Smooth muscle cell (in vitro differentiated cells): ENCODE measurements at regions not wholly inside any gene's neighbourhood (a gene's known extent, or its start where the extent isn't known, plus 50 kb on each side); places are given as distances from the start of the nearest gene placed in this dataset.

ENCODE experiments used
- DNase-seq: peaks from one replicate; lab custom pipeline; 2025; ENCODE audit not compliant: unreplicated experiment; lab: John Stamatoyannopoulos, UW
- H2AFZ ChIP-seq: fragments of 200-600 bp; sonication (generic); 2 replicates; pipeline ENCODE4 v1.6.0; 2016; ENCODE audit warnings: antibody characterized with exemption, low read depth, mild to moderate bottlenecking
- H3F3A ChIP-seq: fragments of 200-600 bp; sonication (generic); 2 replicates; pipeline ENCODE4 v1.6.0; 2017; ENCODE audit warnings: antibody characterized with exemption, low read depth
- H3K27ac ChIP-seq: fragments of 200-600 bp; sonication (generic); 2 replicates; pipeline ENCODE4 v1.5.1; 2016; ENCODE audit warnings: low read depth, mild to moderate bottlenecking
- H3K27me3 ChIP-seq: fragments of 200-600 bp; sonication (generic); 2 replicates; pipeline ENCODE4 v1.6.1; 2016; ENCODE audit warnings: low read depth, mild to moderate bottlenecking
- H3K36me3 ChIP-seq: fragments of 200-600 bp; sonication (generic); 2 replicates; pipeline ENCODE4 v1.5.1; 2016; ENCODE audit warnings: low read depth
- H3K4me1 ChIP-seq: fragments of 200-600 bp; sonication (generic); 2 replicates; pipeline ENCODE4 v1.5.1; 2016; ENCODE audit warnings: low read depth
- H3K4me2 ChIP-seq: fragments of 200-600 bp; sonication (generic); 2 replicates; pipeline ENCODE4 v1.6.0; 2016; ENCODE audit warnings: mild to moderate bottlenecking
- H3K4me3 ChIP-seq: fragments of 200-600 bp; sonication (generic); 2 replicates; pipeline ENCODE4 v1.5.1; 2016; ENCODE audit warnings: mild to moderate bottlenecking
- H3K79me2 ChIP-seq: fragments of 200-600 bp; sonication (generic); 2 replicates; pipeline ENCODE4 v1.6.0; 2016; ENCODE audit warnings: low read depth, mild to moderate bottlenecking
- H3K9ac ChIP-seq: fragments of 200-600 bp; sonication (generic); 2 replicates; pipeline ENCODE4 v1.6.0; 2016; ENCODE audit warnings: low read depth
- H3K9me3 ChIP-seq: fragments of 200-600 bp; sonication (generic); replicated peaks from 2 replicates; pipeline ENCODE4 v1.5.1; 2016; ENCODE audit warnings: low read depth
- H4K20me1 ChIP-seq: fragments of 200-600 bp; sonication (generic); 2 replicates; pipeline ENCODE4 v1.6.0; 2016; ENCODE audit warnings: low read depth
- WGBS: methylation state at CpG from one replicate; pipeline ENCODE4 v1.1.7; 2016; ENCODE audit warnings: low lambda C conversion rate; 5-methylcytosine and 5-hydroxymethylcytosine counted together
- TF ChIP-seq, protein P1 (sequence below): fragments of 200-600 bp; sonication (generic); IDR thresholded peaks from 2 replicates; pipeline ENCODE4 v1.5.1; 2017; ENCODE audit warnings: borderline replicate concordance, mild to moderate bottlenecking, antibody characterized with exemption; ENCODE audit not compliant: insufficient read depth, poor library complexity, severe bottlenecking

DNA sequence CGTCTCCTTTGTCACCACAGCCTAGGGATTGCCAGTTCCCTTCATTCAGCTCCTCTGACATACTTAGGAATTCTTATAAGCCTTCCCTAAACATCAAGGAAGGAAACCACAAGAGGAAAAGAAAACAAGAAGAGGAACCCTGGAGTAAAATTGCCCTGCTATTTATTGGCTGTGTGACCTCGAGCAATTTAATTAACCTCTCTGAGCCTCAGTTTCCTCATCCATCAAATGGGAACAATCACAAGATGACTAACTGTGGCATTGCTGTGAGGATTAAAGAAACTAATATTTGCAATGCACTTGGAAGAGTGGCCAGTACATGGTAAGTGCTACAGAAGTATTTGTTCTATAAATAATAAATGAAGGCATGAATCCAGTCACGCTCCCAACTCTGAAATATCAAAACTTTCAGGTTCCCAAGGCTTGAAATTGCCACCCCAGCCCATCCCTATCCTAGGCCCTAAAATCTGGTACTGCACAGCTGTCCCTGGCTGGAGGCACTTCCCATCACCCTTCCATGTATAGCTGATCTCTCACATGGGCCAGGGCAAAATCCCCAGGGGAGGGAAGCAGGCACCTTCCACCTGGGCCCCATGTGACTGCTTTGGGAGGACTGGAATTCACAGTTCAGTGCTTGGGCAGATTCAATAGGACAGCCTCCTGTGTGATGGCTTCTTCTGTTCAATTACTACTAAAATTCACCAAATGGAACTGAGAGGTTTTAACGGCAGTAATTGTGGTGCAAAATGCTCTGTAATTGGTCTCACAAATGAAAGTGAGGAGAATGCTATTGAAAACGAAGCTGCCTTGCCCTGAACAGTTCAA is 78.0 kb upstream of the MAFB start:
- TF ChIP-seq, protein P1, sequence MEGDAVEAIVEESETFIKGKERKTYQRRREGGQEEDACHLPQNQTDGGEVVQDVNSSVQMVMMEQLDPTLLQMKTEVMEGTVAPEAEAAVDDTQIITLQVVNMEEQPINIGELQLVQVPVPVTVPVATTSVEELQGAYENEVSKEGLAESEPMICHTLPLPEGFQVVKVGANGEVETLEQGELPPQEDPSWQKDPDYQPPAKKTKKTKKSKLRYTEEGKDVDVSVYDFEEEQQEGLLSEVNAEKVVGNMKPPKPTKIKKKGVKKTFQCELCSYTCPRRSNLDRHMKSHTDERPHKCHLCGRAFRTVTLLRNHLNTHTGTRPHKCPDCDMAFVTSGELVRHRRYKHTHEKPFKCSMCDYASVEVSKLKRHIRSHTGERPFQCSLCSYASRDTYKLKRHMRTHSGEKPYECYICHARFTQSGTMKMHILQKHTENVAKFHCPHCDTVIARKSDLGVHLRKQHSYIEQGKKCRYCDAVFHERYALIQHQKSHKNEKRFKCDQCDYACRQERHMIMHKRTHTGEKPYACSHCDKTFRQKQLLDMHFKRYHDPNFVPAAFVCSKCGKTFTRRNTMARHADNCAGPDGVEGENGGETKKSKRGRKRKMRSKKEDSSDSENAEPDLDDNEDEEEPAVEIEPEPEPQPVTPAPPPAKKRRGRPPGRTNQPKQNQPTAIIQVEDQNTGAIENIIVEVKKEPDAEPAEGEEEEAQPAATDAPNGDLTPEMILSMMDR, result no peak
- Histone ChIP-seq H3K4me3 (no peak overlapping the region), H2AFZ (no peak overlapping the region), H3K4me1 (no peaks in the 10 kb centered on the region), H3F3A (no peaks in the 10 kb centered on the region), H3K27me3 (no peaks in the 10 kb centered on the region), H3K9me3 (no peaks in the 10 kb centered on the region), H3K4me2 (no peak overlapping the region), H3K27ac (no peak overlapping the region), H3K9ac (no peak overlapping the region), H3K36me3 (no peaks in the 10 kb centered on the region), H3K79me2 (no peaks in the 10 kb centered on the region), H4K20me1 (no peaks in the 10 kb centered on the region)
- DNase-seq, result no peak
- 78% methylated on average over 5 of the region's 5 CpGs for WGBS

GRCh38 chr20:40767615-40767924 is 78.5 kb upstream of the MAFB start:
- no peak for DNase-seq
- no peaks in the 10 kb centered on the region for H3K4me1 ChIP-seq
- no peaks in the 10 kb centered on the region for H3F3A ChIP-seq
- no peak overlapping the region for H3K4me2 ChIP-seq
- no peaks in the 10 kb centered on the region for H3K27me3 ChIP-seq
- H3K9me3 ChIP-seq, result no peaks in the 10 kb centered on the region
- no peaks in the 10 kb centered on the region for H3K36me3 ChIP-seq
- TF ChIP-seq, protein P1, result no peak
- no peak overlapping the region for H3K27ac ChIP-seq
- no peaks in the 10 kb centered on the region for H3K79me2 ChIP-seq
- H3K4me3 ChIP-seq, result no peak overlapping the region
- no peak overlapping the region for H2AFZ ChIP-seq
- no peaks in the 10 kb centered on the region for H4K20me1 ChIP-seq
- no peak overlapping the region for H3K9ac ChIP-seq
- WGBS, result 100% methylated on average over 3 of the region's 3 CpGs

DNA sequence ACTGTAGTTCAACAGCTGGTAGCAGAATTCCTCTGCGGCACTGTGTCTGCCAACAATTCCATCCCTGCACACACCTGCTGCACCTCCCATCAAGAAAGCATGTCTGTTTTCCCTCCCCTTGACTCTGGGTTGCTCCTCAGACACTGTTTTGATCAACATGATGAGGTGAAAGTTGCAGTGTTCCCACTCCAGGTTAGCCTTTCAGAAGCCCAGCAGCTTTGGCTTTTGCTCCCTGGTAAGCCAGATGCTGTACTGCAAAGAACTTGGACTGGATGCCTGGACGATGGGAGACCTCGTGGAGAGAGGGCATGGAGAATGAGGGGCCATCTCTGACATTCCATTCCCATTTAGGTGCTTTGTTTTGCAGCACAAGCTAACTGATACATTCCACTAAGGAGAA is 79.1 kb upstream of the MAFB start:
- no peak overlapping the region for H3K4me3 ChIP-seq
- WGBS, result 94% methylated on average over 3 of the region's 3 CpGs
- no peak overlapping the region for H3K9ac ChIP-seq
- no peak for DNase-seq
- H3F3A ChIP-seq, result no peaks in the 10 kb centered on the region
- H3K9me3 ChIP-seq, result no peaks in the 10 kb centered on the region
- H3K27ac ChIP-seq, result no peak overlapping the region
- no peaks in the 10 kb centered on the region for H3K4me1 ChIP-seq
- no peaks in the 10 kb centered on the region for H3K27me3 ChIP-seq
- no peak overlapping the region for H3K4me2 ChIP-seq
- no peaks in the 10 kb centered on the region for H4K20me1 ChIP-seq
- H2AFZ ChIP-seq, result no peak overlapping the region
- no peaks in the 10 kb centered on the region for H3K36me3 ChIP-seq
- H3K79me2 ChIP-seq, result no peaks in the 10 kb centered on the region
- TF ChIP-seq, protein P1, result no peak

- no peaks in the 10 kb centered on the region for H4K20me1 ChIP-seq
- H2AFZ ChIP-seq, result no peak overlapping the region
- H3K4me3 ChIP-seq, result no peak overlapping the region
- WGBS, result 87% methylated on average over 2 of the region's 2 CpGs
- no peaks in the 10 kb centered on the region for H3K4me1 ChIP-seq
- no peaks in the 10 kb centered on the region for H3K27me3 ChIP-seq
- no peaks in the 10 kb centered on the region for H3K79me2 ChIP-seq
- no peak overlapping the region for H3K9ac ChIP-seq
- H3K9me3 ChIP-seq, result no peaks in the 10 kb centered on the region
- H3K4me2 ChIP-seq, result no peak overlapping the region
- no peak overlapping the region for H3K27ac ChIP-seq
- no peaks in the 10 kb centered on the region for H3F3A ChIP-seq
- no peaks in the 10 kb centered on the region for H3K36me3 ChIP-seq
- TF ChIP-seq, protein P1, result no peak
- no peak for DNase-seq
These were observed 80.7 kb upstream of the MAFB start for GRCh38 chr20:40769677-40770285.
